K562 (cell line): ENCODE measurements at regions not wholly inside any gene's neighbourhood (a gene's known extent, or its start where the extent isn't known, plus 50 kb on each side); places are given as distances from the start of the nearest gene placed in this dataset.
A peak's percentile ranks its signal among the peaks of the same experiment; 100 is the strongest.

Source experiments
- ATAC-seq: fragments of 200-7000 bp; cut with Tn5 transposase; 3 replicates; pipeline ENCODE4 v1.9.1; 2020; ENCODE audit warnings: moderate library complexity
- BruUV-seq: library from RNA; stranded (reverse); fragments of 400-500 nt; replicated peaks from 2 replicates; lab custom pipeline; 2021; lab: Mats Ljungman, UMichigan
- CTCF ChIA-PET: fragments of 300-600 bp; formaldehyde crosslinking; extraction: SDS; loops from one replicate; lab custom pipeline; 2021; ENCODE audit warnings: low intra/inter-chr PET ratio; lab: Yijun Ruan, JAX
- POLR2A ChIA-PET: fragments of 300-600, 350-650 bp; sonication (Branson Sonifier 250); formaldehyde crosslinking; extraction: SDS; loops from one replicate; lab custom pipeline; 2021; ENCODE audit warnings: antibody characterized with exemption, inconsistent platforms; lab: Yijun Ruan, JAX
- DNase-seq, 4 experiments: peaks; one replicate each; pipeline versions ENCODE4 v3.0.0 to v3.0.0-alpha.2; 2011 to 2018; ENCODE audit warnings: low spot score in 3 of 4, mixed read lengths in 3 of 4; ENCODE audit errors: extremely low read depth in 1 of 4
- FAIRE-seq: peaks from 2 replicates; lab custom pipeline; 2011; peaks lifted over from hg19 to GRCh38; lab: Jason Lieb, UNC
- H2AFZ ChIP-seq: 2 replicates; pipeline ENCODE4 v1.6.0; 2011; ENCODE audit warnings: low read depth, low read length, control low read depth, inconsistent platforms
- H3K27ac ChIP-seq: fragments of 200-600 bp; 3 replicates; pipeline ENCODE4 v1.8.0; 2011; ENCODE audit warnings: low read depth, mild to moderate bottlenecking, control low read depth, inconsistent platforms, low read length, moderate library complexity, mixed read lengths; ENCODE audit errors: extremely low read depth
- H3K27me3 ChIP-seq, 2 experiments: fragments of 300-600 bp in 1 of 2; 2 replicates in 1 of 2; 3 replicates in 1 of 2; pipeline versions ENCODE4 v1.6.0 to v1.8.0; 2011; ENCODE audit warnings: inconsistent platforms in 2 of 2, low read length in 2 of 2, mild to moderate bottlenecking in 1 of 2, mixed read lengths in 1 of 2, moderate library complexity in 1 of 2; ENCODE audit not compliant: control insufficient read depth in 2 of 2, insufficient read depth in 2 of 2
- H3K36me3 ChIP-seq: fragments of 300-600 bp; 3 replicates; pipeline ENCODE4 v1.8.0; 2011; ENCODE audit warnings: mild to moderate bottlenecking, low read length, inconsistent platforms; ENCODE audit not compliant: control insufficient read depth, insufficient read depth
- H3K4me1 ChIP-seq, 2 experiments: fragments of 200-600 bp in 1 of 2; replicated peaks in 1 of 2; 2 replicates in 1 of 2; 3 replicates in 1 of 2; pipeline versions ENCODE4 v1.5.1 to v1.8.0; 2011; ENCODE audit warnings: inconsistent platforms in 2 of 2, low read length in 2 of 2, mild to moderate bottlenecking in 1 of 2, mixed read lengths in 1 of 2, moderate library complexity in 1 of 2; ENCODE audit not compliant: control insufficient read depth in 2 of 2, insufficient read depth in 2 of 2
- H3K4me2 ChIP-seq: 2 replicates; pipeline ENCODE4 v1.6.1; 2011; ENCODE audit warnings: low read length, control low read depth, inconsistent platforms, mixed read lengths; ENCODE audit not compliant: insufficient read depth
- H3K4me3 ChIP-seq: fragments of 200-600 bp; sonication (generic), shearing (Covaris generic); 2 replicates; pipeline ENCODE4 v1.5.1; 2016; ENCODE audit warnings: control low read depth, inconsistent platforms
- H3K79me2 ChIP-seq: fragments of 200-600 bp; 3 replicates; pipeline ENCODE4 v1.8.0; 2011; ENCODE audit warnings: low read length, inconsistent platforms; ENCODE audit not compliant: control insufficient read depth, insufficient read depth
- H3K9ac ChIP-seq, 2 experiments: 2 replicates each; pipeline versions ENCODE4 v1.6.0 to v1.6.1; 2011; ENCODE audit warnings: low read depth in 2 of 2, low read length in 2 of 2, control low read depth in 1 of 2, inconsistent platforms in 1 of 2, mild to moderate bottlenecking in 1 of 2, mixed read lengths in 1 of 2; ENCODE audit not compliant: insufficient read depth in 1 of 2
- H3K9me1 ChIP-seq: one replicate; pipeline ENCODE4 v1.6.0; 2011; ENCODE audit warnings: inconsistent platforms, mild to moderate bottlenecking, low read length, moderate library complexity; ENCODE audit not compliant: control insufficient read depth, insufficient read depth
- H3K9me3 ChIP-seq: replicated peaks from 2 replicates; pipeline ENCODE4 v1.5.1; 2011; ENCODE audit warnings: low read depth, low read length, inconsistent platforms; ENCODE audit not compliant: control insufficient read depth, insufficient read depth
- H4K20me1 ChIP-seq: replicated peaks from 2 replicates; pipeline ENCODE4 v1.6.1; 2011; ENCODE audit warnings: low read length, inconsistent platforms, mixed read lengths; ENCODE audit not compliant: control insufficient read depth, insufficient read depth
- ATF4 ChIP-seq: fragments of 450-650 bp; formaldehyde crosslinking; IDR thresholded peaks from 2 replicates; pipeline ENCODE4 v1.4.0; 2022; ENCODE audit warnings: mild to moderate bottlenecking, moderate library complexity
- BCLAF1 ChIP-seq, 2 experiments: fragments of 450-650 bp in 1 of 2; IDR thresholded peaks; 2 replicates each; pipeline ENCODE4 v1.6.1; 2011 to 2017; ENCODE audit warnings: low read depth in 2 of 2, antibody characterized with exemption in 1 of 2, borderline replicate concordance in 1 of 2, low read length in 1 of 2, mild to moderate bottlenecking in 1 of 2, mixed read lengths in 1 of 2; ENCODE audit not compliant: control insufficient read depth in 1 of 2
- EGR1 ChIP-seq: fragments of 450-650 bp; conservative IDR thresholded peaks from 2 replicates; pipeline ENCODE4 v1.6.1; 2017; ENCODE audit warnings: mild to moderate bottlenecking
- MAFF ChIP-seq: IDR thresholded peaks from 2 replicates; pipeline ENCODE4 v1.6.1; 2012; ENCODE audit warnings: low read length, improper control_type of control experiment
- MAFG ChIP-seq: fragments of 450-650 bp; conservative IDR thresholded peaks from 2 replicates; pipeline ENCODE4 v1.6.1; 2016; ENCODE audit warnings: missing genetic modification characterization, missing compliant biosample characterization
- MAFK ChIP-seq: IDR thresholded peaks from 2 replicates; pipeline ENCODE4 v1.6.1; 2011; ENCODE audit warnings: low read length, improper control_type of control experiment
- PHF8 ChIP-seq: fragments of 200-600 bp; sonication (generic); IDR thresholded peaks from 2 replicates; pipeline ENCODE4 v1.6.1; 2012; ENCODE audit warnings: mixed run types, mild to moderate bottlenecking, inconsistent platforms, low read length, moderate library complexity, borderline replicate concordance
- RBM14 ChIP-seq: fragments of 200-400 bp; formaldehyde crosslinking; IDR thresholded peaks from 2 replicates; pipeline ENCODE4 v1.6.1; 2018; ENCODE audit warnings: low read depth, mild to moderate bottlenecking, low read length, moderate library complexity, borderline replicate concordance; ENCODE audit not compliant: insufficient read depth
- SAFB ChIP-seq: fragments of 200-400 bp; formaldehyde crosslinking; IDR thresholded peaks from 2 replicates; pipeline ENCODE4 v1.6.1; 2017; ENCODE audit warnings: low read depth, low read length, borderline replicate concordance
- ZBTB11 ChIP-seq, 3 experiments: fragments of 200-800 bp in 1 of 3; fragments of 250-450 bp in 1 of 3; fragments of 450-650 bp in 1 of 3; sonication (Bioruptor Pico) in 1 of 3; sonication (Bioruptor generic) in 1 of 3; formaldehyde crosslinking in 1 of 3; IDR thresholded peaks; 2 replicates each; pipeline versions ENCODE4 v1.6.1 to v1.8.0; 2016 to 2022; ENCODE audit warnings: mild to moderate bottlenecking in 2 of 3, missing genetic modification characterization in 2 of 3, missing compliant biosample characterization in 1 of 3, moderate library complexity in 1 of 3
- ZNF121 ChIP-seq: sonication (generic); formaldehyde crosslinking; conservative IDR thresholded peaks from 2 replicates; pipeline ENCODE4 v1.8.0; 2022; ENCODE audit warnings: missing genetic modification reagents
- ZNF197 ChIP-seq: fragments of 200-800 bp; sonication (Bioruptor generic); IDR thresholded peaks from 2 replicates; pipeline ENCODE4 v1.6.1; 2016; ENCODE audit warnings: low read depth, missing genetic modification characterization, missing compliant biosample characterization
- ZNF24 ChIP-seq: fragments of 450-650 bp; IDR thresholded peaks from 2 replicates; pipeline ENCODE4 v1.6.1; 2016
- ZNF316 ChIP-seq: fragments of 450-650 bp; IDR thresholded peaks from 2 replicates; pipeline ENCODE4 v1.6.1; 2016
- WGBS: fragments of 100-300 bp; shearing (Covaris generic); methylation state at CpG from one replicate; pipeline ENCODE4 v1.1.6; 2016; ENCODE audit warnings: low coverage, mixed read lengths; ENCODE audit not compliant: insufficient coverage; ENCODE audit errors: missing lambda C conversion rate; 5-methylcytosine and 5-hydroxymethylcytosine counted together
- in situ Hi-C: fragments of 300-500 bp; cut with MboI; formaldehyde crosslinking; loops from 4 replicates; pipeline ENCODE4 v1.15.0; 2018; ENCODE audit warnings: inconsistent platforms, mixed read lengths
- intact Hi-C: fragments of 100-400 bp; cut with micrococcal nuclease; formaldehyde crosslinking; loops from 2 replicates; pipeline ENCODE4 v1.14.2; 2022

- in situ Hi-C loops, result no loop called here
- no TSS peak for BruUV-seq
- TF ChIP-seq ZBTB11 (CRISPR knock-in tag; IDR thresholded peaks at IDR 0.05) (peak in 1 of 3 experiments; percentile 84; a peak in 2 of 6 replicates), ATF4 (no peak), ZNF316 (peak; percentile 77), BCLAF1 (IDR thresholded peaks at IDR 0.05; ENCODE audit: borderline replicate concordance in 1 of 2, control insufficient read depth in 1 of 2, low read depth in 2 of 2, low read length in 1 of 2) (peak in 1 of 2 experiments; percentile 20; a peak in 1 of 4 replicates), MAFF (peak; percentile 82), MAFK (peak; percentile 82), ZNF24 (peak; percentile 66; the same call in 1 of the 2 replicates), RBM14 (no peak), ZNF121 (CRISPR knock-in tag) (peak; percentile 63), MAFG (tag) (peak; percentile 41; the same call in 1 of the 2 replicates), ZNF197 (CRISPR knock-in tag) (no peak), EGR1 (no peak), SAFB (no peak), PHF8 (no peak)
Measured at GRCh38 chr20:53788253-53789022, 194.8 kb upstream of the ZNF217 start.

More at GRCh38 chr20:53788253-53789022, 194.8 kb upstream of the ZNF217 start:
- H3K9ac ChIP-seq, result no peak overlapping the region
- WGBS, result 83% methylated on average over 6 of the region's 6 CpGs
- no peaks in the 10 kb centered on the region for H3K27me3 ChIP-seq
- H3K9me3 ChIP-seq, result no peaks in the 10 kb centered on the region
- no peaks in the 10 kb centered on the region for H3K79me2 ChIP-seq
- H4K20me1 ChIP-seq, result no peaks in the 10 kb centered on the region
- intact Hi-C loops, result no loop called here
- ChIA-PET CTCF (no interaction called here), POLR2A (no interaction called here)
- no peak overlapping the region for H3K4me3 ChIP-seq
- FAIRE-seq, result no peak
- H3K4me2 ChIP-seq, result no peak overlapping the region
- H3K27ac ChIP-seq, result no peak overlapping the region
- ATAC-seq, result no peak
- H2AFZ ChIP-seq, result no peak overlapping the region
- no peaks in the 10 kb centered on the region for H3K9me1 ChIP-seq
- no peak for DNase-seq
- H3K36me3 ChIP-seq, result no peaks in the 10 kb centered on the region
- peaks cover 0 to 5% of the 10 kb centered on the region in 2 experiments; a peak in 2 of 5 replicates for H3K4me1 ChIP-seq
